ENCODE measurements at regions not wholly inside any gene's neighbourhood (a gene's known extent, or its start where the extent isn't known, plus 50 kb on each side); places are given as distances from the start of the nearest gene placed in this dataset.
"Not testable (repeated sequence)": the region's sequence is repeated elsewhere in the genome, so short reads cannot be mapped to it uniquely, and the experiment has no call there.

DNA sequence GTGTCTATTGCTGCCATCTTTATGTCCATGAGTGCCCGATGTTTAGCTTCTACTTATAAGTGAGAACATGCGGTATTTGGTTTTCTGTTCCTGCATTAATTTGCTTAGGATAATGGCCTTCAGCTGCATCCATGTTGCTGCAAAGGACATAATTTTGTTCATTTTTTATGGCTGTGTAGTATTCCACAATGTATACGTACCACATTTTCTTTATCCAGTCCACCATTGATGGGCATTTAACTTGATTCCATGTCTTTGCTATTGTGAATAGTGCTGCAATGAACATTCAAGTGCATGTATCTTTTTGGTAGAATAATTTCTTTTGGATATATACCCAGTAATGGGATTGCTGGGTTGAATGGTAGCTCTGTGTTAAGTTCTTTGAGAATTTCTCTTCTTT lies 376.3 kb upstream of the PROK2 start:
- TF ChIP-seq, protein P1, sequence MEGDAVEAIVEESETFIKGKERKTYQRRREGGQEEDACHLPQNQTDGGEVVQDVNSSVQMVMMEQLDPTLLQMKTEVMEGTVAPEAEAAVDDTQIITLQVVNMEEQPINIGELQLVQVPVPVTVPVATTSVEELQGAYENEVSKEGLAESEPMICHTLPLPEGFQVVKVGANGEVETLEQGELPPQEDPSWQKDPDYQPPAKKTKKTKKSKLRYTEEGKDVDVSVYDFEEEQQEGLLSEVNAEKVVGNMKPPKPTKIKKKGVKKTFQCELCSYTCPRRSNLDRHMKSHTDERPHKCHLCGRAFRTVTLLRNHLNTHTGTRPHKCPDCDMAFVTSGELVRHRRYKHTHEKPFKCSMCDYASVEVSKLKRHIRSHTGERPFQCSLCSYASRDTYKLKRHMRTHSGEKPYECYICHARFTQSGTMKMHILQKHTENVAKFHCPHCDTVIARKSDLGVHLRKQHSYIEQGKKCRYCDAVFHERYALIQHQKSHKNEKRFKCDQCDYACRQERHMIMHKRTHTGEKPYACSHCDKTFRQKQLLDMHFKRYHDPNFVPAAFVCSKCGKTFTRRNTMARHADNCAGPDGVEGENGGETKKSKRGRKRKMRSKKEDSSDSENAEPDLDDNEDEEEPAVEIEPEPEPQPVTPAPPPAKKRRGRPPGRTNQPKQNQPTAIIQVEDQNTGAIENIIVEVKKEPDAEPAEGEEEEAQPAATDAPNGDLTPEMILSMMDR (conservative IDR thresholded peaks at IDR 0.05; ENCODE audit: low read depth, low read length), result not testable (repeated sequence)
- TF ChIP-seq EZH2 (IDR thresholded peaks at IDR 0.05; ENCODE audit: borderline replicate concordance, low read depth, low read length, poor library complexity, severe bottlenecking), result not testable (repeated sequence)
